Stromal cell of bone marrow (primary cell): ENCODE measurements at regions not wholly inside any gene's neighbourhood (a gene's known extent, or its start where the extent isn't known, plus 50 kb on each side); places are given as distances from the start of the nearest gene placed in this dataset.
"Not testable (repeated sequence)": the region's sequence is repeated elsewhere in the genome, so short reads cannot be mapped to it uniquely, and the experiment has no call there.

Experiments used
- DNase-seq: peaks from one replicate; pipeline ENCODE4 v3.0.0-alpha.2; 2012; ENCODE audit warnings: low read depth

GRCh38 chr5:114822436-114822835 is 347.3 kb downstream of the TRIM36 start:
- no peak for DNase-seq

GRCh38 chr5:114790403-114790792 is 379.3 kb downstream of the TRIM36 start:
- no peak for DNase-seq

DNA sequence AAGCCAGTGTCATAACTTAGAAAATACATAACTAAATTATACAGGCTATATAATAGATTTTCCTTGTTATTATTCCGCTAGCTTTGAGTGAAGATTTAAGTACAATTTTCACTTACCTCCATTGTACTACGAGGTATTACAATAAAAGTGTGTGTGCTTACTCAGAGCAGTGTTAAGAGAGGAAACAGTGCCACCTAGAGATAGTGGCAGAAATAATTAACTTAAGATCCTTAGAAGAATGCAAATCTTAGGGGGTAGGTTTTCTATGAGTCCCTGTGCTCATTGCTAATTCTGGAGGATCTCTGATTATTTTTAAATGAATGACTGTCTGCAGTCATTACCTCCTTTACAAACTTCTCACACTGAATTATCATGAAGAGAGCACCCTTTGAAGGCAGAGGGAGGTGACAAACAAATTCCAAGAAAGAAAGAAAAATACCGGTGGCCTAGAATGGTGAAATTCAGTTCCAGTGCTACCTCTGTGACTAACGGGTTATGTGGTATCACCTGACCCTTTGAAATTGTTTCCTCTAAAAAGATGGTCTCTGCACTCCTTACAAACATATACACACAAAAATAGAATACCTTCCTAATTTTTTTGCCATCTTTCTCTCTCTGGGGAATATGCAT is 379.8 kb downstream of the TRIM36 start:
- peak; percentile 2 for DNase-seq

GRCh38 chr5:114782869-114783268 is 386.8 kb downstream of the TRIM36 start:
- DNase-seq = no peak

GRCh38 chr5:114782177-114782576 is 387.5 kb downstream of the TRIM36 start:
- DNase-seq = no peak

DNA sequence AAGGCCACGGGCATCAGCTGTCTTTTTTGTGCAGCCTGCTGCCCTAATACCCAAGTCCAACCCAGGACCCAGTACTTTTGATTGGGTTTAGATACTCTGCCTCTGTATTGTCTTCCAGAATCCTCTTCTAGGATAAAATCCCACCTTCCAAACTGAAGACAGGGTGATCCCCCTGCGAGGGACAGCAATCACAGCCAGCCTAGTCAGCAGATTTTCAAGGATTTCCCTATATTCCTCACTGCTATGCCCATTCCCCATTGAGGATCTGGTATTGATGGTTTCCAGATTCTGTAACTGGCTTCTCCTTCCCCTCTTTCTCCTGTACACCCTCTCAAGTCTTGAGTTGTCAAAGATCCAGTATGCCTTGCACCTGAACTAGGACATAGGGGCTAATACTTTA is 389.4 kb downstream of the TRIM36 start:
- no peak for DNase-seq

DNA sequence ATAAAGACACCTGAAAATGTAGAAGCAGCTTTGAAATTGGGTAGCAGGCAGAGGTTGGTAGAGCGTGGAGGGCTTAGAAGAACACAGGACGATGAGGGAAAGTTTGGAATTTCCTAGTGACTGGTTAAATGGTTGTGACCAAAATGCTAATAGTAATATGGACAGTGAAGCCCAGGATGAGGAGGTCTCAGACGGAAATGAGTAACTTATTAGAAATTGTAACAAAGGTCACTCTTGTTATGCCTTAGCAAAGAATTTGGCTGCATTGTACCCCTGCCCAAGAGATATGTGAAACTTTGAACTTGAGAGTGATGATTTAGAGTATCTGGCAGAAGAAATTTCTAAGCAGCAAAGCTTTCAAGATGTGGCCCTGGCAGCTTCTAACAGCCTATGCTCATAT is 382.5 kb downstream of the KCNN2 start:
- no peak for DNase-seq

DNA sequence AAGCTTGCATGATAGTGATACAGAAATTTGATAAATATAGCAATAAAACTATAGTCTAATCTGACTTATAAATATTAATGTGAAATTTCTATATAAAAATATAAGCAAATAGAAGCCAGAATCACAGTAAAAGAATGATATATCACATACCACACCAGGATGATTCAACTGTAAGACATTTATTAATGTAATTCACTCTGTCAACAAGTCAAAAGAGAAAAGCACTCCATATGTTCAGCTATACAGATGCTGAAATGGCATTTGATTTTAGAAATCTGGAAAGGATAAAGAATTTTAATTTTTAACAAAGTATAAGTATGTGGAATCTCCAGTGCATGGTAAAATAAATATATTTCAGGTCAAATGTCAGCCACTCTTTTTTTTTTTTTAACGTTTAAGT is 372.4 kb downstream of the KCNN2 start:
- no peak for DNase-seq

DNA sequence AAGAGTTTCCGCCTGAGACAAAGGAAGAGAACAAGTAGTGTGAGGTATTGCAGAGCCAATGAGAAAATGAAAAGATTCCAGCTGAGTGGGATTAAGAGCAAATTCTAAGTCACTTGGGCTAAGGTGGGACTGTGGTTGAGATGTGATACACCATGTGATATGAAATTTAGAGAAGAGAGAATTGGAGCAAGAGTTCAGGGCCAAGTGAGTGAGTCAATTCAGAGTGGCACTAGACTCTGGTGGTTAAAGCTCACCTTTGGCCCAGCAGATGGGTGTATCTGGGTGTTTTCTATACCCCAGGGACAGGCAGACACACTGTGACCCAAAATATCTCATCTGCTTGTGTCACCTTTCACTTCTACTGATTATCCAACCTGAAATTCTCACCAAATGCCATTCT is 368.1 kb downstream of the KCNN2 start:
- no peak for DNase-seq

DNA sequence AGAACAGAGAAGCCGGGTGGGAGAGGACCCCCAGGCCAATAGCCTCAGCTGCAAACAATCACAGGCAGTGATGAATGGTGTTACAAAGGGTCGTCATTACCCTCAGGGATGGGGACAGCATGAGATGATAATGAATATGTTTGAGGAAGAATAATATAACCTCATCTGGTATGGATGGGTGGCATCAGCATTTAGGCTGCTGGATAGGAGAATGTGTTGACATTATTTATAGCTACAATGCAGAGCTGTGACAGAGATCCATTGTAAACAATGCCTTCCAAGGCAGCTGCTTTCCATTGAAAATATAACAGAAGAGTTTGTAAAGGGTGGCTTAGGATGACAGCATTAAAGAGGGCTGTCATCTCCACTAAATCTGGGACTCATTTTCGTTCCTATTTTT is 365.5 kb downstream of the KCNN2 start:
- no peak for DNase-seq

GRCh38 chr5:114726131-114726530 is 364.3 kb downstream of the KCNN2 start:
- no peak for DNase-seq

GRCh38 chr5:114719268-114719667 is 357.4 kb downstream of the KCNN2 start:
- no peak for DNase-seq

DNA sequence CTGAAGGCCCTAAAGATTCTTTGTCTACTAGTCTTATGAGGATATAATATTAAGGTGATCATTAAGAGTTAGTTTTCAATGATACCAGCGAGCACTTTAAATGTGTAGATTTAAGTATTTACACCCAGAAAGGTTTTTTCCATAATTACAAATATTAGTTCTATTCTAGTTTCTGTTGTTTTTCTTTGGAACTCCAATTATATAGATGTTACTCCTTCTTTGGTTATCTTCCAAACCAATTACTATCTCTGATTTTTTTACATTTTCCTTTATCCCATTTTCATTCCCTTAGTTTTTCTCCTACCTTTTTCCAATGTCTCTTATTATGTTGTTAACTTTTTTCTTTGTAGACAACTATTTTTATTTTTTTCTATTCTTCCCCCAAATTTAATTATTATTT is 355.1 kb downstream of the KCNN2 start:
- DNase-seq = no peak

DNA sequence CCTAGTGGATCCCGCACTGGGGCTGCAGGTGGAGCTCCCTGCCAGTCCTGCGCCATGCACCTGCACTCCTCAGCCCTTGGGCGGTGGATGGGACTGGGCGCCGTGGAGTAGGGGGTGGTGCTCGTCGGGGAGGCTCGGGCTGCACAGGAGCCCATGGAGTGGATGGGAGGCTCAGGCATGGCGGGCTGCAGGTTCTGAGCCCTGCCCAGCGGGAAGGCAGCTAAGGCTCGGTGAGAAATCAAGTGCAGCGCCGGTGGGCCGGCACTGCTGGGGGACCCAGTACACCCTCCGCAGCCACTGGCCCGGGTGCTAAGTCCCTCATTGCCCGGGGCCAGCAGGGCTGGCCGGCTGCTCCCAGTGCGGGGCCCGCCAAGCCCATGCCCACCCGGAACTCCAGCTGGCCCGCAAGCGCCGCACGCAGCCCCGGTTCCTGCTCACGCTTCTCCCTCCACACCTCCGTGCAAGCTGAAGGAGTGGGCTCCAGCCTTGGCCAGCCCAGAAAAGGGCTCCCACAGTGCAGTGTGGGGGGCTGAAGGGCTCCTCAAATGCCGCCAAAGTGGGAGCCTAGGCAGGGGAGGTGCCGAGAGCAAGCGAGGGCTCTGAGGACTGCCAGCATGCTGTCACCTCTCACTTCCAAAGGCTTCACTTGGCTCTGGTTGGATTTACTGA is 342.5 kb downstream of the KCNN2 start:
- DNase-seq = not testable (repeated sequence)

- DNase-seq = no peak
Observed at GRCh38 chr5:114702731-114703130, 340.9 kb downstream of the KCNN2 start.

- DNase-seq = no peak
Observed at GRCh38 chr5:114702136-114702535, 340.3 kb downstream of the KCNN2 start.

DNA sequence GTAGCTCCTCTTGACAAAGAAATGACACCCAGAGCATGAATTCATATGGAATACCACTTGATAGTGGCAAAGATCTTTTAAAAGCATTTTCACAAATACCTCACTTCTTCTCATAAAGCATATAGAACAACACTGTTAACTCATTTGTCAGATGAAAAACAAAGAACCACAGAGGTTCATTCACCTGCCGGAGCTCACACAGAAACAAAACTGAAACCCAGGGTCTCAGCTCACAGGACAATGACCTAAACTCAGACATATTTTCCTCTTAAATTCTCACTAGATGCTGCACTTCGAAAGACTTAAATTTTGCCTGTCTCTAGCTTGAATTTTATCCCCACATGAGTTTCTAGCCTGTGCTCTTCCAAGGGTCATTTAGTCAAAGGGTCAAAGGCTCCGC is 339.0 kb downstream of the KCNN2 start:
- no peak for DNase-seq

GRCh38 chr5:114695292-114695904 is 333.5 kb downstream of the KCNN2 start:
- no peak for DNase-seq

GRCh38 chr5:114686356-114686755 is 324.5 kb downstream of the KCNN2 start:
- no peak for DNase-seq

- DNase-seq = no peak
Observed at GRCh38 chr5:114678778-114679177, 316.9 kb downstream of the KCNN2 start.

DNA sequence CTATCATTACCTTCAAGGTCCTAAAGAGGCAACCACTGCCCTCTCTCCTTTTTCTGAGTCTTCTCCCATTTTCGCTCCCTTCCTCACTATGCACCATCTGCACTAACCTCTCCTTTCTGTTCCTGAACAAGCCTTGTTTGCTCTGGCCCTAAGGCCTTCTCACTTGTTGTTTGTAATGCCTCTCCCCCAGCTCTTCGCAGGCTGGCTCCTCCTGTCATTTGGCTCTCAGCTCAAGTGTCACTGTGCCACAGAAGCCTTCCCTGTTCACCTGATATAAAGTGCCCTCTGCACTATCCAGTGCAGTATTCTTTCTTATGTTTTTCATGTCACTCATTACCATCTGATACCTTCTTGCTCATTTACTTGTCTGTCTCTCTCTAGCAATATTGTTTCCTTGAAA is 303.7 kb downstream of the KCNN2 start:
- no peak for DNase-seq

GRCh38 chr5:114660791-114661190 is 298.9 kb downstream of the KCNN2 start:
- DNase-seq = no peak

DNA sequence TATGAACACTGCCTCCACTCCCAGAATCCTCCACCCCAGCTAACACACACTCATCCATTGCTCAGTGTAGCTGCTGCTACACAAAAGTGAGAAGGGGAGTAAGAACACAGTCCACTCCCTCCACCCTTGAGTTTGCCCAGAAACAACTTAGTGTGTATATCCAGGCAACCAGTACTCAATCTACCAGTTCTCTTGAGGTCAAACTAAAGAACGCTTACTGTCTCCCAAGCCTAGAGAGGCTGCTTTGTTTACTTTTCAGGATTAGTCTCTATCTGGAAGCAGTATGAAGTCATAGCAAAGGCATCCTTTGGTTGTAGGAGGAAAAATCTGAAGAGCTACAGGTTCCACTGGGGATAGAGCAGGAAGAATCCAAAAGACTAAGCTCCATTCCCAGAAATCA is 296.3 kb downstream of the KCNN2 start:
- DNase-seq = no peak
